Trophoblast cell (in vitro differentiated cells and primary cell): ENCODE measurements at regions not wholly inside any gene's neighbourhood (a gene's known extent, or its start where the extent isn't known, plus 50 kb on each side); places are given as distances from the start of the nearest gene placed in this dataset.

Experiments used
- DNase-seq, 2 donors: peaks; one replicate each; pipeline ENCODE4 v3.0.0-alpha.2; 2016
- H2AFZ ChIP-seq: 2 replicates; pipeline ENCODE4 v1.6.1; 2013; ENCODE audit warnings: low read length, moderate library complexity, mild to moderate bottlenecking; ENCODE audit not compliant: insufficient read depth, poor library complexity
- H2AK5ac ChIP-seq: 2 replicates; pipeline ENCODE4 v1.6.1; 2013; ENCODE audit warnings: mild to moderate bottlenecking, low read length
- H2BK120ac ChIP-seq: 2 replicates; pipeline ENCODE4 v1.6.1; 2013; ENCODE audit warnings: low read length, mild to moderate bottlenecking, moderate library complexity; ENCODE audit not compliant: insufficient read depth, poor library complexity
- H2BK12ac ChIP-seq: 2 replicates; pipeline ENCODE4 v1.6.1; 2013; ENCODE audit warnings: mild to moderate bottlenecking, low read length, moderate library complexity
- H2BK5ac ChIP-seq: 2 replicates; pipeline ENCODE4 v1.6.1; 2013; ENCODE audit warnings: low read length, low read depth, moderate library complexity, mild to moderate bottlenecking; ENCODE audit not compliant: poor library complexity
- H3K14ac ChIP-seq: 2 replicates; pipeline ENCODE4 v1.6.1; 2013; ENCODE audit warnings: mild to moderate bottlenecking, low read length
- H3K18ac ChIP-seq: 2 replicates; pipeline ENCODE4 v1.6.1; 2013; ENCODE audit warnings: mild to moderate bottlenecking, low read length
- H3K23ac ChIP-seq: 2 replicates; pipeline ENCODE4 v1.6.1; 2013; ENCODE audit warnings: low read length
- H3K27ac ChIP-seq: 2 replicates; pipeline ENCODE4 v1.5.1; 2013; ENCODE audit warnings: low read depth, mild to moderate bottlenecking, inconsistent platforms, low read length, moderate library complexity
- H3K27me3 ChIP-seq: 2 replicates; pipeline ENCODE4 v1.6.1; 2013; ENCODE audit warnings: inconsistent platforms, mild to moderate bottlenecking, low read length, moderate library complexity; ENCODE audit not compliant: insufficient read depth
- H3K36me3 ChIP-seq, 2 experiments: 1 replicate in 1 of 2; 2 replicates in 1 of 2; pipeline ENCODE4 v1.6.1; 2013; ENCODE audit warnings: low read length in 2 of 2, mild to moderate bottlenecking in 2 of 2, moderate library complexity in 1 of 2; ENCODE audit not compliant: insufficient read depth in 2 of 2, control insufficient read depth in 1 of 2
- H3K4ac ChIP-seq: 2 replicates; pipeline ENCODE4 v1.6.1; 2013; ENCODE audit warnings: low read depth, mild to moderate bottlenecking, low read length, moderate library complexity
- H3K4me1 ChIP-seq, 2 experiments: 1 replicate in 1 of 2; 2 replicates in 1 of 2; pipeline ENCODE4 v1.6.1; 2013; ENCODE audit warnings: low read length in 2 of 2, mild to moderate bottlenecking in 2 of 2, moderate library complexity in 1 of 2; ENCODE audit not compliant: insufficient read depth in 2 of 2, control insufficient read depth in 1 of 2
- H3K4me2 ChIP-seq: 2 replicates; pipeline ENCODE4 v1.6.1; 2013; ENCODE audit warnings: inconsistent platforms, mild to moderate bottlenecking, low read length, moderate library complexity
- H3K4me3 ChIP-seq: 2 replicates; pipeline ENCODE4 v1.5.1; 2013; ENCODE audit warnings: mild to moderate bottlenecking, low read depth, low read length, inconsistent platforms
- H3K79me1 ChIP-seq: one replicate; pipeline ENCODE4 v1.6.1; 2013; ENCODE audit warnings: low read length
- H3K79me2 ChIP-seq: 2 replicates; pipeline ENCODE4 v1.6.1; 2013; ENCODE audit warnings: low read length, mild to moderate bottlenecking; ENCODE audit not compliant: control insufficient read depth, insufficient read depth, poor library complexity
- H3K9ac ChIP-seq: 2 replicates; pipeline ENCODE4 v1.6.1; 2013; ENCODE audit warnings: mild to moderate bottlenecking, low read length
- H3K9me3 ChIP-seq: 2 replicates; pipeline ENCODE4 v1.6.1; 2013; ENCODE audit warnings: low read depth, mild to moderate bottlenecking, control low read depth, inconsistent platforms, low read length; ENCODE audit not compliant: insufficient read depth
- H4K12ac ChIP-seq: 2 replicates; pipeline ENCODE4 v1.6.1; 2013; ENCODE audit warnings: low read depth, mild to moderate bottlenecking, low read length, moderate library complexity
- H4K8ac ChIP-seq: 2 replicates; pipeline ENCODE4 v1.6.1; 2013; ENCODE audit warnings: low read depth, mild to moderate bottlenecking, low read length, moderate library complexity
- H4K91ac ChIP-seq: one replicate; pipeline ENCODE4 v1.6.1; 2013; ENCODE audit warnings: low read depth, mild to moderate bottlenecking, low read length, moderate library complexity
- WGBS: extraction: QIAGEN DNeasy Blood & Tissue Kit; methylation state at CpG from one replicate; pipeline ENCODE4 v1.1.7; 2013; ENCODE audit warnings: missing lambda C conversion rate; ENCODE audit not compliant: insufficient read length, insufficient coverage; ENCODE audit errors: extremely low coverage; 5-methylcytosine and 5-hydroxymethylcytosine counted together

- Histone ChIP-seq H3K27ac (no peak overlapping the region), H3K79me1 (no peaks in the 10 kb centered on the region), H3K23ac (no peak overlapping the region), H3K4me3 (no peak overlapping the region), H4K91ac (no peak overlapping the region), H4K12ac (no peak overlapping the region), H3K14ac (no peak overlapping the region), H3K36me3 (no peaks in the 10 kb centered on the region), H3K4me1 (no peaks in the 10 kb centered on the region), H2BK12ac (no peak overlapping the region), H3K4ac (no peak overlapping the region), H2BK120ac (no peak overlapping the region), H4K8ac (no peak overlapping the region), H2BK5ac (no peak overlapping the region), H3K9ac (no peak overlapping the region), H3K27me3 (no peaks in the 10 kb centered on the region), H3K4me2 (no peak overlapping the region), H3K18ac (no peak overlapping the region), H2AK5ac (no peak overlapping the region), H3K79me2 (no peaks in the 10 kb centered on the region), H2AFZ (no peak overlapping the region), H3K9me3 (no peaks in the 10 kb centered on the region)
- WGBS: no CpG with 5 or more reads among the region's 1 CpG
- no peak for DNase-seq
Measured at GRCh38 chr7:125899577-125899976, 970.0 kb upstream of the POT1 start.

GRCh38 chr7:125892434-125892833, 962.8 kb upstream of the POT1 start:
- H3K4me1 ChIP-seq: no peaks in the 10 kb centered on the region
- H3K4me3 ChIP-seq: no peak overlapping the region
- no CpG with 5 or more reads among the region's 1 CpG for WGBS
- H3K14ac ChIP-seq: no peak overlapping the region
- no peak overlapping the region for H2AK5ac ChIP-seq
- H3K4ac ChIP-seq: no peak overlapping the region
- no peak overlapping the region for H3K27ac ChIP-seq
- H3K79me1 ChIP-seq: no peaks in the 10 kb centered on the region
- H3K9me3 ChIP-seq: no peaks in the 10 kb centered on the region
- H3K4me2 ChIP-seq: no peak overlapping the region
- no peak overlapping the region for H4K12ac ChIP-seq
- H2AFZ ChIP-seq: no peak overlapping the region
- H3K27me3 ChIP-seq: no peaks in the 10 kb centered on the region
- H2BK5ac ChIP-seq: no peak overlapping the region
- no peak overlapping the region for H3K9ac ChIP-seq
- DNase-seq: no peak
- no peaks in the 10 kb centered on the region for H3K36me3 ChIP-seq
- H3K79me2 ChIP-seq: no peaks in the 10 kb centered on the region
- no peak overlapping the region for H2BK120ac ChIP-seq
- H4K91ac ChIP-seq: no peak overlapping the region
- H4K8ac ChIP-seq: no peak overlapping the region
- no peak overlapping the region for H3K23ac ChIP-seq
- no peak overlapping the region for H3K18ac ChIP-seq
- no peak overlapping the region for H2BK12ac ChIP-seq

- H3K4me2 ChIP-seq: no peak overlapping the region
- H4K12ac ChIP-seq: no peak overlapping the region
- no peak overlapping the region for H2BK5ac ChIP-seq
- H3K4ac ChIP-seq: no peak overlapping the region
- H3K4me3 ChIP-seq: no peak overlapping the region
- no peak overlapping the region for H4K8ac ChIP-seq
- no peaks in the 10 kb centered on the region for H3K9me3 ChIP-seq
- no peak overlapping the region for H3K14ac ChIP-seq
- no peak overlapping the region for H2BK12ac ChIP-seq
- H3K79me1 ChIP-seq: no peaks in the 10 kb centered on the region
- H3K18ac ChIP-seq: no peak overlapping the region
- H3K79me2 ChIP-seq: no peaks in the 10 kb centered on the region
- H2AK5ac ChIP-seq: no peak overlapping the region
- WGBS: no CpG with 5 or more reads among the region's 6 CpGs
- no peak overlapping the region for H3K9ac ChIP-seq
- H3K27me3 ChIP-seq: no peaks in the 10 kb centered on the region
- H4K91ac ChIP-seq: no peak overlapping the region
- H2BK120ac ChIP-seq: no peak overlapping the region
- H3K23ac ChIP-seq: no peak overlapping the region
- peak overlapping the region; percentile 67 for H3K27ac ChIP-seq
- no peak overlapping the region for H2AFZ ChIP-seq
- no peaks in the 10 kb centered on the region for H3K36me3 ChIP-seq
- no peak for DNase-seq
- no peaks in the 10 kb centered on the region for H3K4me1 ChIP-seq
Measured at GRCh38 chr7:125878988-125879387, 949.4 kb upstream of the POT1 start.

DNA sequence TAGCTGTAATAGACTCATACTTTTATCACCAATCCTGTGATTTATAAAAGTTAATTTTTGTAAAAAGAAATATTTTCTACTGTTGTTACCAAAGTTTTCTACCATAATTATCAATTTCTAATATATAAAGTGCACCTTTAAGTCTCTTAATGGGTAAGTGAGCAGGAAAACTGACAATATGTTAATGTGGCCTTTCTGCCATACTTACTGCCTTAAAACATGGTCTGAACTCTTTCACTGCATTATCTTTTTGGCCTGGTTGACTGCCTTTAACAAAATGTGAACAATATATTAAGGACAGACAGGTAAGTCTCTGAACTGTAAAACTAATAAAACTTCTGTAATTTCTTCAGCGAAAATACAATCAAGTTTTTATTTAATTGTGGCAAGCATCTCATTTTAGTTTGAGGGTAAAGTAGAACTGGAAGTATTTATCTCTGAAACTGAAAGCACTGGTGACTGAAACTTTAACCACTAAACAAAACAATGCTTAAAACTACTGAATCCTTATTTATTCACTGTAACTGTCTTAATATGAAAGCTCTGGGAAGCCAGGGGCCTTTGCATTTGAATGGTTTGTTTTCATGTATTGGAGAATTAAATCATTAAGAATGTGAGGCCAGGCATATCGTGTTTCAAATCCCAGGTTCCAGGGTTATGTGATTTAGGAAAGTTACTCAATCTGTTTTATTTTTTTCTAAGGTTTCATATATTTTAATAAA, 948.8 kb upstream of the POT1 start:
- no peaks in the 10 kb centered on the region for H3K9me3 ChIP-seq
- no peak overlapping the region for H2BK5ac ChIP-seq
- no peak overlapping the region for H2BK12ac ChIP-seq
- no peak overlapping the region for H2AK5ac ChIP-seq
- no peak overlapping the region for H3K18ac ChIP-seq
- H3K27ac ChIP-seq: no peak overlapping the region
- no CpG with 5 or more reads among the region's 2 CpGs for WGBS
- H3K4me1 ChIP-seq: no peaks in the 10 kb centered on the region
- no peak overlapping the region for H3K14ac ChIP-seq
- H3K79me2 ChIP-seq: no peaks in the 10 kb centered on the region
- no peak overlapping the region for H3K9ac ChIP-seq
- H3K27me3 ChIP-seq: no peaks in the 10 kb centered on the region
- H3K36me3 ChIP-seq: no peaks in the 10 kb centered on the region
- no peak overlapping the region for H3K23ac ChIP-seq
- no peaks in the 10 kb centered on the region for H3K79me1 ChIP-seq
- no peak overlapping the region for H2AFZ ChIP-seq
- H3K4me3 ChIP-seq: no peak overlapping the region
- no peak overlapping the region for H3K4ac ChIP-seq
- H4K91ac ChIP-seq: no peak overlapping the region
- H3K4me2 ChIP-seq: no peak overlapping the region
- DNase-seq: no peak
- no peak overlapping the region for H4K12ac ChIP-seq
- H2BK120ac ChIP-seq: no peak overlapping the region
- no peak overlapping the region for H4K8ac ChIP-seq
